H9 (cell line): ENCODE measurements at regions not wholly inside any gene's neighbourhood (a gene's known extent, or its start where the extent isn't known, plus 50 kb on each side); places are given as distances from the start of the nearest gene placed in this dataset.

Source experiments
- DNase-seq: peaks from one replicate; pipeline ENCODE4 v3.0.0-alpha.2; 2017
- H2AFZ ChIP-seq: one replicate; pipeline ENCODE4 v1.6.1; 2013; ENCODE audit warnings: mild to moderate bottlenecking, low read length, control low read depth, moderate library complexity
- H2AK5ac ChIP-seq: 2 replicates; pipeline ENCODE4 v1.6.1; 2013; ENCODE audit warnings: low read length, control low read depth, mixed read lengths; ENCODE audit not compliant: insufficient read length
- H2BK120ac ChIP-seq: one replicate; pipeline ENCODE4 v1.6.1; 2013; ENCODE audit warnings: low read depth, mild to moderate bottlenecking, low read length, control low read depth, inconsistent platforms; ENCODE audit not compliant: poor library complexity, severe bottlenecking
- H2BK12ac ChIP-seq: 2 replicates; pipeline ENCODE4 v1.6.1; 2013; ENCODE audit warnings: low read length, control low read depth, mixed read lengths, low read depth; ENCODE audit not compliant: insufficient read length
- H2BK15ac ChIP-seq: 2 replicates; pipeline ENCODE4 v1.6.1; 2013; ENCODE audit warnings: low read depth, low read length, control low read depth
- H2BK20ac ChIP-seq: one replicate; pipeline ENCODE4 v1.6.1; 2013; ENCODE audit warnings: low read depth, mild to moderate bottlenecking, low read length, control low read depth, inconsistent platforms; ENCODE audit not compliant: poor library complexity, severe bottlenecking
- H2BK5ac ChIP-seq: 2 replicates; pipeline ENCODE4 v1.6.1; 2013; ENCODE audit warnings: low read length, control low read depth, mixed read lengths; ENCODE audit not compliant: insufficient read length
- H3K14ac ChIP-seq: 2 replicates; pipeline ENCODE4 v1.6.1; 2013; ENCODE audit warnings: low read length, control low read depth; ENCODE audit not compliant: insufficient read depth
- H3K18ac ChIP-seq: 2 replicates; pipeline ENCODE4 v1.6.1; 2013; ENCODE audit warnings: low read depth, mild to moderate bottlenecking, mixed read lengths, low read length, control low read depth; ENCODE audit not compliant: insufficient read length
- H3K23ac ChIP-seq: 2 replicates; pipeline ENCODE4 v1.6.1; 2013; ENCODE audit warnings: low read length, control low read depth, mixed read lengths, low read depth; ENCODE audit not compliant: insufficient read length
- H3K23me2 ChIP-seq: 2 replicates; pipeline ENCODE4 v1.6.1; 2013; ENCODE audit warnings: low read depth, mild to moderate bottlenecking, mixed read lengths, low read length, control low read depth; ENCODE audit not compliant: insufficient read length, poor library complexity, severe bottlenecking
- H3K27ac ChIP-seq: 2 replicates; pipeline ENCODE4 v1.5.1; 2013; ENCODE audit warnings: low read length, control low read depth, mixed read lengths, low read depth; ENCODE audit not compliant: insufficient read length
- H3K27me3 ChIP-seq: 2 replicates; pipeline ENCODE4 v1.6.1; 2013; ENCODE audit warnings: low read length, control low read depth, inconsistent platforms; ENCODE audit not compliant: insufficient read depth
- H3K4ac ChIP-seq: 2 replicates; pipeline ENCODE4 v1.6.1; 2013; ENCODE audit warnings: low read depth, mild to moderate bottlenecking, control low read depth, inconsistent platforms, low read length, moderate library complexity
- H3K4me1 ChIP-seq: 2 replicates; pipeline ENCODE4 v1.6.1; 2013; ENCODE audit warnings: low read length, control low read depth, inconsistent platforms; ENCODE audit not compliant: insufficient read depth
- H3K4me2 ChIP-seq: 2 replicates; pipeline ENCODE4 v1.6.1; 2013; ENCODE audit warnings: low read length, control low read depth, mixed read lengths; ENCODE audit not compliant: insufficient read length, insufficient read depth
- H3K56ac ChIP-seq: 2 replicates; pipeline ENCODE4 v1.6.1; 2013; ENCODE audit warnings: low read depth, mild to moderate bottlenecking, mixed read lengths, low read length, control low read depth; ENCODE audit not compliant: insufficient read length
- H3K79me1 ChIP-seq: 2 replicates; pipeline ENCODE4 v1.6.1; 2013; ENCODE audit warnings: low read depth, mild to moderate bottlenecking, moderate library complexity, low read length, control low read depth, inconsistent platforms; ENCODE audit not compliant: insufficient read depth, poor library complexity, severe bottlenecking
- H3K79me2 ChIP-seq: 2 replicates; pipeline ENCODE4 v1.6.1; 2013; ENCODE audit warnings: low read length, control low read depth, inconsistent platforms; ENCODE audit not compliant: insufficient read depth
- H3K9ac ChIP-seq: 2 replicates; pipeline ENCODE4 v1.6.1; 2013; ENCODE audit warnings: low read length, control low read depth, mixed read lengths; ENCODE audit not compliant: insufficient read length; ENCODE audit errors: extremely low read depth
- H3K9me3 ChIP-seq: one replicate; pipeline ENCODE4 v1.6.1; 2013; ENCODE audit warnings: low read depth, low read length, inconsistent platforms; ENCODE audit not compliant: control insufficient read depth
- H3T11ph ChIP-seq: one replicate; pipeline ENCODE4 v1.6.1; 2013; ENCODE audit warnings: mild to moderate bottlenecking, low read length, control low read depth, inconsistent platforms
- H4K20me1 ChIP-seq: one replicate; pipeline ENCODE4 v1.6.1; 2013; ENCODE audit not compliant: control insufficient read depth, insufficient read length, insufficient read depth
- H4K5ac ChIP-seq: 2 replicates; pipeline ENCODE4 v1.6.1; 2013; ENCODE audit warnings: low read depth, mild to moderate bottlenecking, mixed read lengths, low read length, control low read depth; ENCODE audit not compliant: insufficient read length
- H4K8ac ChIP-seq: replicated peaks from 2 replicates; pipeline ENCODE4 v1.6.1; 2013; ENCODE audit warnings: low read length, control low read depth, mixed read lengths, low read depth; ENCODE audit not compliant: insufficient read length
- H4K91ac ChIP-seq: 2 replicates; pipeline ENCODE4 v1.6.1; 2013; ENCODE audit warnings: low read depth, mild to moderate bottlenecking, moderate library complexity, mixed read lengths, low read length, control low read depth; ENCODE audit not compliant: insufficient read length
- H3K27ac Mint-ChIP-seq, 3 experiments: 2 replicates in 2 of 3; 3 replicates in 1 of 3; pipeline ENCODE4 v1.8.0; 2020 to 2021; ENCODE audit warnings: mixed read lengths in 3 of 3, mild to moderate bottlenecking in 1 of 3, moderate library complexity in 1 of 3
- H3K27me3 Mint-ChIP-seq: 2 replicates; pipeline ENCODE4 v1.8.0; 2021; ENCODE audit warnings: low read depth, mild to moderate bottlenecking, moderate library complexity, mixed read lengths
- H3K36me3 Mint-ChIP-seq, 3 experiments: 2 replicates in 2 of 3; 3 replicates in 1 of 3; pipeline ENCODE4 v1.8.0; 2020 to 2021; ENCODE audit warnings: low read depth in 3 of 3, mixed read lengths in 3 of 3; ENCODE audit not compliant: insufficient read depth in 1 of 3
- H3K4me1 Mint-ChIP-seq, 2 experiments: 2 replicates each; pipeline ENCODE4 v1.8.0; 2020; ENCODE audit warnings: mixed read lengths in 2 of 2
- H3K4me3 Mint-ChIP-seq, 2 experiments: 2 replicates in 1 of 2; 3 replicates in 1 of 2; pipeline ENCODE4 v1.8.0; 2020 to 2021; ENCODE audit warnings: mild to moderate bottlenecking in 2 of 2, mixed read lengths in 2 of 2, moderate library complexity in 1 of 2
- H3K9me3 Mint-ChIP-seq, 2 experiments: 2 replicates in 1 of 2; 3 replicates in 1 of 2; pipeline ENCODE4 v1.8.0; 2020; ENCODE audit warnings: mild to moderate bottlenecking in 2 of 2, mixed read lengths in 2 of 2, moderate library complexity in 1 of 2
- WGBS: extraction: QIAGEN DNeasy Blood & Tissue Kit; methylation state at CpG from one replicate; pipeline ENCODE4 v1.1.7; 2013; ENCODE audit warnings: missing lambda C conversion rate, low lambda C conversion rate, mixed read lengths; ENCODE audit not compliant: insufficient read length; ENCODE audit errors: extremely low coverage; 5-methylcytosine and 5-hydroxymethylcytosine counted together
- TF ChIP-seq, protein P1 (sequence below): fragments of 200-600 bp; sonication (generic); conservative IDR thresholded peaks from 3 replicates; pipeline ENCODE4 v1.8.0; 2021; ENCODE audit warnings: antibody characterized with exemption, mild to moderate bottlenecking

DNA sequence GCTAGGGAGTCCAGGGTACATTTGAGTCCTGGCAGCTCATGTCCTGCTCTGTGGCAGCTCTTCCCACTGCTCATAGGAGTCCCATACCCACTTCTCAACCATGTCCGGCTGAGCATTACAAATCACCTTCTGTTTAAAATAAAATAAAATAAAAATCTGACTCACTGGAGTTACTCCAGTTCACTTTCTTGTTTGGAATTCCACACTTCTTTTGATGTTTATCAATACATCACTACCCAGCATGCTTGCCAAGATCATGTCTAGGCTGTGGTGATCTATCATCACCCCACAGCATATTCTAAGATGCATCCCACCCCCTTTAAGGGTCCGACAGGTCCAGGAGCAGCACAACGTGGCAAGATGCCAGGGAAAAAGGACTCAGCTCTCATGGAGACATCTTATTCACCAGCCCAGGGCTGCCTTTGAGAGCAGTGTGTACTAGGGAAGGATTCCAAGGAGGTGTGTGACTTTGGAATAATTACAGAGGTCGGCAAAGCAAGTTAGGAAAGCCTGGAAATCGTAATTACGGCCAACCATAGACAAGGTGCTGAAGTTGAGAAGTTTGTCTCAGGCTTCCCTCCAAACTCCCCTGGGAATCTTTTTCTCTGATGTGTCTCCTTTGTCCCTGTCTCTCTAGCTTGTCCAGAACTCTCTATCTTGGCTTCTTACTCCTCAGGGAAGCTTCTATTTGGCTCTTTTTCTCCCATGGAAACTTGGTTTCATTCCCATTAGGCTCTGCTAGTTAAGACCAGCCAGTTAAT is 111.4 kb upstream of the SLC1A3 start:
- no peak overlapping the region for H4K8ac ChIP-seq
- no peak overlapping the region for H2BK5ac ChIP-seq
- H3K79me1 ChIP-seq = no peaks in the 10 kb centered on the region
- H3K36me3 Mint-ChIP-seq = no peaks in the 10 kb centered on the region
- no peak overlapping the region for H3K14ac ChIP-seq
- no peak overlapping the region for H2AFZ ChIP-seq
- no peak overlapping the region for H3K18ac ChIP-seq
- no peak for DNase-seq
- H2BK20ac ChIP-seq = no peak overlapping the region
- no peaks in the 10 kb centered on the region for H3K9me3 ChIP-seq
- no peak overlapping the region for H2BK15ac ChIP-seq
- no peak overlapping the region for H2BK120ac ChIP-seq
- no peaks in the 10 kb centered on the region for H3K23me2 ChIP-seq
- H2BK12ac ChIP-seq = no peak overlapping the region
- H4K91ac ChIP-seq = no peak overlapping the region
- no peaks in the 10 kb centered on the region for H3K4me1 ChIP-seq
- H4K5ac ChIP-seq = no peak overlapping the region
- H3K4me3 Mint-ChIP-seq = no peak overlapping the region
- H3T11ph ChIP-seq = no peak overlapping the region
- H3K4me1 Mint-ChIP-seq = peaks cover 9 to 16% of the 10 kb centered on the region in 2 experiments
- no peak overlapping the region for H3K4ac ChIP-seq
- H4K20me1 ChIP-seq = no peaks in the 10 kb centered on the region
- no peak overlapping the region for H3K23ac ChIP-seq
- TF ChIP-seq, protein P1, sequence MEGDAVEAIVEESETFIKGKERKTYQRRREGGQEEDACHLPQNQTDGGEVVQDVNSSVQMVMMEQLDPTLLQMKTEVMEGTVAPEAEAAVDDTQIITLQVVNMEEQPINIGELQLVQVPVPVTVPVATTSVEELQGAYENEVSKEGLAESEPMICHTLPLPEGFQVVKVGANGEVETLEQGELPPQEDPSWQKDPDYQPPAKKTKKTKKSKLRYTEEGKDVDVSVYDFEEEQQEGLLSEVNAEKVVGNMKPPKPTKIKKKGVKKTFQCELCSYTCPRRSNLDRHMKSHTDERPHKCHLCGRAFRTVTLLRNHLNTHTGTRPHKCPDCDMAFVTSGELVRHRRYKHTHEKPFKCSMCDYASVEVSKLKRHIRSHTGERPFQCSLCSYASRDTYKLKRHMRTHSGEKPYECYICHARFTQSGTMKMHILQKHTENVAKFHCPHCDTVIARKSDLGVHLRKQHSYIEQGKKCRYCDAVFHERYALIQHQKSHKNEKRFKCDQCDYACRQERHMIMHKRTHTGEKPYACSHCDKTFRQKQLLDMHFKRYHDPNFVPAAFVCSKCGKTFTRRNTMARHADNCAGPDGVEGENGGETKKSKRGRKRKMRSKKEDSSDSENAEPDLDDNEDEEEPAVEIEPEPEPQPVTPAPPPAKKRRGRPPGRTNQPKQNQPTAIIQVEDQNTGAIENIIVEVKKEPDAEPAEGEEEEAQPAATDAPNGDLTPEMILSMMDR = no peak
- H3K27me3 Mint-ChIP-seq = no peaks in the 10 kb centered on the region; the same call in 1 of the 2 replicates
- H3K27ac Mint-ChIP-seq = no peak overlapping the region
- no peak overlapping the region for H2AK5ac ChIP-seq
- no peak overlapping the region for H3K9ac ChIP-seq
- H3K4me2 ChIP-seq = no peak overlapping the region
- no CpG with 5 or more reads among the region's 6 CpGs for WGBS
- H3K27me3 ChIP-seq = no peaks in the 10 kb centered on the region
- H3K27ac ChIP-seq = no peak overlapping the region
- peaks cover 0 to 3% of the 10 kb centered on the region in 2 experiments; a peak in 2 of 5 replicates for H3K9me3 Mint-ChIP-seq
- H3K79me2 ChIP-seq = no peaks in the 10 kb centered on the region
- H3K56ac ChIP-seq = no peak overlapping the region
